Esophagus squamous epithelium (tissue), 5 donors: ENCODE measurements at regions not wholly inside any gene's neighbourhood (a gene's known extent, or its start where the extent isn't known, plus 50 kb on each side); places are given as distances from the start of the nearest gene placed in this dataset.

Source experiments
- DNase-seq: peaks from one replicate; lab custom pipeline; 2025; lab: John Stamatoyannopoulos, UW
- H3K27ac ChIP-seq, 4 donors: fragments of 200-600 bp; sonication (generic); one replicate each; pipeline ENCODE4 v1.5.1; 2016 to 2019; ENCODE audit warnings: mild to moderate bottlenecking in 1 of 4
- H3K27me3 ChIP-seq, 4 donors: fragments of 200-600 bp; sonication (generic); 1 replicate in 3 of 4; 2 replicates in 1 of 4; pipeline versions ENCODE4 v1.5.1 to v1.6.0; 2017 to 2021; ENCODE audit warnings: antibody characterized with exemption in 1 of 4
- H3K36me3 ChIP-seq, 3 donors: fragments of 200-600 bp; sonication (generic); one replicate each; pipeline ENCODE4 v1.5.1; 2016 to 2019
- H3K4me1 ChIP-seq, 3 donors: fragments of 200-600 bp; sonication (generic); one replicate each; pipeline ENCODE4 v1.5.1; 2017 to 2019
- H3K4me3 ChIP-seq, 4 donors: fragments of 200-600 bp; sonication (generic); 1 replicate in 3 of 4; 2 replicates in 1 of 4; pipeline ENCODE4 v1.5.1; 2016 to 2019; ENCODE audit warnings: mild to moderate bottlenecking in 2 of 4, moderate library complexity in 1 of 4
- H3K9me3 ChIP-seq, 3 donors: fragments of 200-600 bp; sonication (generic); one replicate each; pipeline ENCODE4 v1.5.1; 2016 to 2019
- POLR2A ChIP-seq, 4 donors: fragments of 450-650 bp; IDR thresholded peaks; one replicate each; pipeline ENCODE4 v1.6.1; 2017; ENCODE audit warnings: antibody characterized with exemption in 4 of 4, mild to moderate bottlenecking in 4 of 4, moderate library complexity in 3 of 4
- WGBS, 2 donors: methylation state at CpG; one replicate each; pipeline ENCODE4 v1.1.5; 2018; 5-methylcytosine and 5-hydroxymethylcytosine counted together
- intact Hi-C: fragments of 100-400 bp; cut with DNase I; formaldehyde crosslinking; loops from one replicate; pipeline ENCODE4 v1.15.0; 2022
- TF ChIP-seq, protein P1 (sequence below), 6 experiments: fragments of 450-650 bp in 4 of 6; fragments of 200-600 bp in 2 of 6; sonication (generic) in 2 of 6; IDR thresholded peaks; one replicate each; pipeline ENCODE4 v1.5.1; 2016 to 2019; ENCODE audit warnings: antibody characterized with exemption in 6 of 6, mild to moderate bottlenecking in 4 of 6, moderate library complexity in 4 of 6
- donor health status: DM: yes; HTN: yes; CAD: no.

DNA sequence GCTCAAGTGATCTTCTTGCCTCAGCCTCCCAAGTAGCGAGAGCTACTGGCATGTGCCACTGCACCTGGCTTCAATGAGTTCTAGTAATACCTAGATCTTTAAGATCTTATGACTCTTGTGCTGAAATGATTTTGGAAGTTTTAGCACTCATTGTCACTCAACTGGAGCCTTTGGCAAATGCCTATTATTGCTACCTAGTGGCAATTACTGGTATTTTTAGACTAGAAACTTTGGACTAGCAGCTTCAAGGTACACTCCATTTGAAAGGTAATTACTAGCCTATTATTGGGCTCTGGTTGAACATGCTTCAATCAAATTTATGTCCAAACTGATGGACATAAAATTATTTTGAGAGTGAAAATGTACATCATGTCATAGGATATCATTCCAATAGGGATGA, 80.7 kb upstream of the MUCL1 start:
- Histone ChIP-seq H3K27me3 (no peaks in the 10 kb centered on the region), H3K9me3 (no peaks in the 10 kb centered on the region), H3K4me1 (no peaks in the 10 kb centered on the region), H3K36me3 (no peaks in the 10 kb centered on the region), H3K4me3 (no peak overlapping the region), H3K27ac (no peak overlapping the region)
- intact Hi-C loops, result no loop called here
- DNase-seq, result no peak
- 63 to 100% methylated on average over 1 of the region's 1 CpG for WGBS, 2 donors
- TF ChIP-seq, protein P1, sequence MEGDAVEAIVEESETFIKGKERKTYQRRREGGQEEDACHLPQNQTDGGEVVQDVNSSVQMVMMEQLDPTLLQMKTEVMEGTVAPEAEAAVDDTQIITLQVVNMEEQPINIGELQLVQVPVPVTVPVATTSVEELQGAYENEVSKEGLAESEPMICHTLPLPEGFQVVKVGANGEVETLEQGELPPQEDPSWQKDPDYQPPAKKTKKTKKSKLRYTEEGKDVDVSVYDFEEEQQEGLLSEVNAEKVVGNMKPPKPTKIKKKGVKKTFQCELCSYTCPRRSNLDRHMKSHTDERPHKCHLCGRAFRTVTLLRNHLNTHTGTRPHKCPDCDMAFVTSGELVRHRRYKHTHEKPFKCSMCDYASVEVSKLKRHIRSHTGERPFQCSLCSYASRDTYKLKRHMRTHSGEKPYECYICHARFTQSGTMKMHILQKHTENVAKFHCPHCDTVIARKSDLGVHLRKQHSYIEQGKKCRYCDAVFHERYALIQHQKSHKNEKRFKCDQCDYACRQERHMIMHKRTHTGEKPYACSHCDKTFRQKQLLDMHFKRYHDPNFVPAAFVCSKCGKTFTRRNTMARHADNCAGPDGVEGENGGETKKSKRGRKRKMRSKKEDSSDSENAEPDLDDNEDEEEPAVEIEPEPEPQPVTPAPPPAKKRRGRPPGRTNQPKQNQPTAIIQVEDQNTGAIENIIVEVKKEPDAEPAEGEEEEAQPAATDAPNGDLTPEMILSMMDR (IDR thresholded peaks at IDR 0.05), result peak in 1 of 6 experiments; percentile 10
- no peak for TF ChIP-seq POLR2A (IDR thresholded peaks at IDR 0.05)

DNA sequence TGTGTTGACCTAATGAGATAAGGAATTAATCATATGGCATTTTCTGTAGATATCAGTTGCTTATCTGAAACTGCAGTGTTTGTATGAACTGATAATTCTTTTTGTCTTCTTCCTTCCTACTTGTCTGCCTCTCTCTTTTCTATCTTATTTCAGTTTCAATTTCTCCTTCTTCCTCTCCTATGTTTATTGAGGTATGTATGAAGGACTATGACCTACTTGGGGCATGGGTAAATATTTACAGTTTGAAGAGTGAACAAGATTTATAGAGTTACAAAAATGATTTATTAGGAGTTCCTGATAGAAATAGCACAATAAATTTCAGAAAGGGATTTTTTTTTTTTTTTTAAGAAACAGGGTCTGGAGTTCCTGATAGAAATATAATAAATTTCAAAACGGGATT, 88.7 kb upstream of the MUCL1 start:
- H3K4me1 ChIP-seq, result no peaks in the 10 kb centered on the region
- H3K36me3 ChIP-seq, result no peaks in the 10 kb centered on the region
- H3K4me3 ChIP-seq, result no peak overlapping the region

DNA sequence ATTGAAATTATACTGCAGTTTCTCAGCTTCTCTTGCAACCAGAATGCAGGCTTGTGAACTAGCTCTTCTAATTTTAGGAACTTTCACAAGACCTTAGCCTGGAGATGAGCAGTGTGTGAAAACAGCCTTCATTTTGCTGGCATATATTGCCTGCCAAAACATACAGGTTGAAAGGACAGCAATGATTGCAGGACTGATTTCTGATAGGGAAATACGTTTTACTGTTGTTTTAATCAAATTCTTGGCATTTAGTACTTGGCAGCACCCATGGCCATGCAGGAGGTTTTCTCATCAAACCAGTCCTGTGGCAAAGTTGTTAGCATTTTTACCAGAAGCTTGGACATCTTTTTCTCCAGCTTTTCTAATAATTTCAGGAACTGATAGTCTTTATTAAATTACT, 91.9 kb upstream of the MUCL1 start:
- no peak overlapping the region for H3K4me3 ChIP-seq
- no peaks in the 10 kb centered on the region for H3K9me3 ChIP-seq
- H3K27me3 ChIP-seq, result no peaks in the 10 kb centered on the region
- H3K27ac ChIP-seq, result no peak overlapping the region
- no peaks in the 10 kb centered on the region for H3K4me1 ChIP-seq
- WGBS, 2 donors, result 10 to 20% methylated on average over 1 of the region's 1 CpG
- no peak for TF ChIP-seq POLR2A (IDR thresholded peaks at IDR 0.05)
- intact Hi-C loops, result no loop called here
- no peak for DNase-seq
- H3K36me3 ChIP-seq, result no peaks in the 10 kb centered on the region

More for the DNA sequence above, 88.7 kb upstream of the MUCL1 start:
- intact Hi-C loops, result no loop called here
- Histone ChIP-seq H3K27ac (no peak overlapping the region), H3K9me3 (no peaks in the 10 kb centered on the region), H3K27me3 (no peaks in the 10 kb centered on the region)
- DNase-seq, result no peak
- WGBS, 2 donors, result 19 to 24% methylated on average over 1 of the region's 1 CpG
- TF ChIP-seq, protein P1 (IDR thresholded peaks at IDR 0.05), result no peak
- TF ChIP-seq POLR2A (IDR thresholded peaks at IDR 0.05), result no peak

- Histone ChIP-seq H3K27ac (no peak overlapping the region), H3K9me3 (no peaks in the 10 kb centered on the region), H3K4me3 (no peak overlapping the region), H3K27me3 (no peaks in the 10 kb centered on the region), H3K36me3 (no peaks in the 10 kb centered on the region), H3K4me1 (no peaks in the 10 kb centered on the region)
- 33 to 60% methylated on average over 1 of the region's 1 CpG for WGBS, 2 donors
- intact Hi-C loops, result no loop called here
- TF ChIP-seq, protein P1 (IDR thresholded peaks at IDR 0.05), result peak in 2 of 6 experiments; percentile 20 to 24
- no peak for TF ChIP-seq POLR2A (IDR thresholded peaks at IDR 0.05)
- no peak for DNase-seq
Measured at GRCh38 chr12:54759751-54760150, 94.6 kb upstream of the MUCL1 start.

- DNase-seq, result no peak
- intact Hi-C loops, result no loop called here
- H3K4me1 ChIP-seq, result no peaks in the 10 kb centered on the region
- 93 to 97% methylated on average over 1 of the region's 1 CpG for WGBS, 2 donors
- H3K27ac ChIP-seq, result no peak overlapping the region
- no peaks in the 10 kb centered on the region for H3K36me3 ChIP-seq
- TF ChIP-seq, protein P1 (IDR thresholded peaks at IDR 0.05), result no peak
- no peak for TF ChIP-seq POLR2A (IDR thresholded peaks at IDR 0.05)
- no peaks in the 10 kb centered on the region for H3K27me3 ChIP-seq
- no peak overlapping the region for H3K4me3 ChIP-seq
- H3K9me3 ChIP-seq, result no peaks in the 10 kb centered on the region
Measured at GRCh38 chr12:54751493-54751892, 102.8 kb upstream of the MUCL1 start.
